ENCODE measurements at regions not wholly inside any gene's neighbourhood (a gene's known extent, or its start where the extent isn't known, plus 50 kb on each side); places are given as distances from the start of the nearest gene placed in this dataset.

GRCh38 chr5:18027241-18027867, 393.1 kb downstream of the TAF11L14 start:
- TF ChIP-seq EP300 (IDR thresholded peaks at IDR 0.05) (no peak), POLR2AphosphoS5 (IDR thresholded peaks at IDR 0.05) (no peak)
